H1 (cell line): ENCODE measurements at regions not wholly inside any gene's neighbourhood (a gene's known extent, or its start where the extent isn't known, plus 50 kb on each side); places are given as distances from the start of the nearest gene placed in this dataset.

Experiments used
- CTCF ChIP-seq, 3 experiments: IDR thresholded peaks; 1 replicate in 2 of 3; 2 replicates in 1 of 3; pipeline versions ENCODE4 v1.5.1 to v1.6.1; 2011; ENCODE audit warnings: low read length in 3 of 3, mild to moderate bottlenecking in 3 of 3, inconsistent platforms in 2 of 3, low read depth in 1 of 3, moderate library complexity in 1 of 3; ENCODE audit not compliant: insufficient read depth in 1 of 3; ENCODE audit errors: control extremely low read depth in 1 of 3
- JUN ChIP-seq: IDR thresholded peaks from 2 replicates; pipeline ENCODE4 v1.6.1; 2011; ENCODE audit warnings: low read depth, mild to moderate bottlenecking, improper control_type of control experiment, low read length
- POLR2A ChIP-seq, 2 experiments: IDR thresholded peaks; 1 replicate in 1 of 2; 2 replicates in 1 of 2; pipeline ENCODE4 v1.6.1; 2011; ENCODE audit warnings: low read depth in 2 of 2, low read length in 2 of 2, mild to moderate bottlenecking in 2 of 2; ENCODE audit errors: control extremely low read depth in 1 of 2
- POLR2AphosphoS5 ChIP-seq: IDR thresholded peaks from 2 replicates; pipeline ENCODE4 v1.6.1; 2011; ENCODE audit warnings: low read depth, low read length
- SIN3A ChIP-seq, 2 experiments: IDR thresholded peaks in 1 of 2; conservative IDR thresholded peaks in 1 of 2; 2 replicates each; pipeline ENCODE4 v1.6.1; 2011 to 2012; ENCODE audit warnings: low read length in 2 of 2, improper control_type of control experiment in 1 of 2, low read depth in 1 of 2, mild to moderate bottlenecking in 1 of 2
- SP1 ChIP-seq: IDR thresholded peaks from 2 replicates; pipeline ENCODE4 v1.6.1; 2011; ENCODE audit warnings: low read depth, low read length
- SRF ChIP-seq: IDR thresholded peaks from 2 replicates; pipeline ENCODE4 v1.6.1; 2011; ENCODE audit warnings: mild to moderate bottlenecking, low read depth, low read length, moderate library complexity
- TBP ChIP-seq: IDR thresholded peaks from 2 replicates; pipeline ENCODE4 v1.6.1; 2011; ENCODE audit warnings: low read depth, low read length, improper control_type of control experiment
- TCF12 ChIP-seq: IDR thresholded peaks from 2 replicates; pipeline ENCODE4 v1.6.1; 2011; ENCODE audit warnings: low read depth, mild to moderate bottlenecking, low read length
- YY1 ChIP-seq: IDR thresholded peaks from 2 replicates; pipeline ENCODE4 v1.6.1; 2011; ENCODE audit warnings: low read depth, mild to moderate bottlenecking, low read length

- no peak for TF ChIP-seq JUN
- TF ChIP-seq POLR2AphosphoS5: no peak
- no peak for TF ChIP-seq CTCF (IDR thresholded peaks at IDR 0.05; ENCODE audit: control extremely low read depth in 1 of 3, insufficient read depth in 1 of 3, low read depth in 1 of 3, low read length in 3 of 3)
- no peak for TF ChIP-seq POLR2A (IDR thresholded peaks at IDR 0.05; ENCODE audit: control extremely low read depth in 1 of 2, low read depth in 2 of 2, low read length in 2 of 2)
- no peak for TF ChIP-seq YY1
- no peak for TF ChIP-seq TBP
- no peak for TF ChIP-seq SRF
- TF ChIP-seq TCF12: no peak
- no peak for TF ChIP-seq SIN3A (conservative IDR thresholded peaks at IDR 0.05 in 1 of 2, IDR thresholded peaks at IDR 0.05 in 1 of 2; ENCODE audit: low read depth in 1 of 2, low read length in 2 of 2)
- TF ChIP-seq SP1: no peak
Observed at GRCh38 chr4:62484357-62484756, 1284.2 kb downstream of the ADGRL3 start.
